Esophagus (tissue), 2 donors: ENCODE measurements at regions not wholly inside any gene's neighbourhood (a gene's known extent, or its start where the extent isn't known, plus 50 kb on each side); places are given as distances from the start of the nearest gene placed in this dataset.

Experiments
- H3K27ac ChIP-seq, 2 donors: one replicate each; pipeline ENCODE4 v1.5.1; 2013; ENCODE audit warnings: low read depth in 2 of 2, mild to moderate bottlenecking in 2 of 2, inconsistent platforms in 1 of 2, low read length in 1 of 2, moderate library complexity in 1 of 2
- H3K27me3 ChIP-seq, 2 donors: one replicate each; pipeline ENCODE4 v1.6.1; 2013; ENCODE audit warnings: low read length in 2 of 2, control low read depth in 1 of 2, mild to moderate bottlenecking in 1 of 2; ENCODE audit not compliant: insufficient read depth in 2 of 2, control insufficient read depth in 1 of 2
- H3K36me3 ChIP-seq, 2 donors: one replicate each; pipeline ENCODE4 v1.6.1; 2013; ENCODE audit warnings: low read length in 1 of 2; ENCODE audit not compliant: control insufficient read depth in 2 of 2, insufficient read depth in 2 of 2
- H3K4me1 ChIP-seq, 2 donors: one replicate each; pipeline ENCODE4 v1.6.1; 2013; ENCODE audit warnings: low read length in 1 of 2; ENCODE audit not compliant: control insufficient read depth in 2 of 2, insufficient read depth in 2 of 2
- H3K4me3 ChIP-seq, 2 donors: one replicate each; pipeline ENCODE4 v1.5.1; 2013; ENCODE audit warnings: low read length in 2 of 2, mild to moderate bottlenecking in 2 of 2, low read depth in 1 of 2, moderate library complexity in 1 of 2
- H3K9me3 ChIP-seq, 2 donors: one replicate each; pipeline ENCODE4 v1.6.1; 2013; ENCODE audit warnings: mild to moderate bottlenecking in 2 of 2, low read depth in 1 of 2, low read length in 1 of 2, moderate library complexity in 1 of 2; ENCODE audit not compliant: control insufficient read depth in 2 of 2, insufficient read depth in 1 of 2
- WGBS, 2 donors: extraction: QIAGEN DNeasy Blood & Tissue Kit; methylation state at CpG; one replicate each; pipeline ENCODE4 v1.1.7; 2013; 5-methylcytosine and 5-hydroxymethylcytosine counted together
- donor health status: healthy with polysubstance abuse.
- donor health status: Bipolar disorder and iron deficiency.

DNA sequence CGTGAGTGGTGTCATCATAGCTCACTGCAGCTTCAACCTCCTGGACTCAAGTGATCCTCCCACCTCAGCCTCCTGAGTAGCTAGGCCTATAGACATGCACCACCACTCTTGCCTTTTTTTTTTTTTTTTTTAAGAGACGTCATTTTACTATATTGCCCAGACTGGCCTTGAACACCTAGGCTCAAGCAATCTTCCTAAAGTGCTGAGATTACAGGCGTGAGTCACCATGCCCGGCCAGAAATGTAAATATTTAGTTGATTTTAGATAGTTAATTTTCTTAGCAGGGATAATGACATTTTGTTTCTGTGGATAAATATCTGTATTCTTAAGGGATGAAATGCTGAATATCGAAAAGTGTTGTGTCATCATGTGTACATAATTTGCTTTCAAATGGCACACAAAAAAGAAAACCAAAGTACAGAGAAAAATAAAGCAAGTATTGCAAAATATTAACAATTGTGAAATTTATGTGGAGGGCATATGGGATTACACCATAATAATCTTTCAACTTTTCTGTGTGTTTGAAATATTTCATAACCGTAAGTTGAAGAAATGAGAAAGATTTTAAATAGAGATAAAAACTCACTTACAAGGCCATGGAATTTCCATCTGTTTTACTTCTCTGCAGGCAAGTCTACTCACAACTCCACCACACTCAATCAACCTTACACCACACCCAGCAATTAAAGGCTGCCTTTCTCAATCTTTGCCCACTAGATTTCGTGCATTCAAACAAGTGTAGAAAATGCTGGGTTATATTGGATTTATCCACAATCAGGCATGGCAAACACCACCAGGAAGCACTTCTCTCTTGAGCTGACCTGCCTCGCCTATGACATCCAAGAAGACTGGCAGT is 93.7 kb downstream of the SPTSSA start:
- H3K4me1 ChIP-seq: peaks cover 2 to 5% of the 10 kb centered on the region in 2 donors
- H3K27me3 ChIP-seq: no peaks in the 10 kb centered on the region
- peak overlapping the region; percentile 0 to 28 for H3K27ac ChIP-seq

DNA sequence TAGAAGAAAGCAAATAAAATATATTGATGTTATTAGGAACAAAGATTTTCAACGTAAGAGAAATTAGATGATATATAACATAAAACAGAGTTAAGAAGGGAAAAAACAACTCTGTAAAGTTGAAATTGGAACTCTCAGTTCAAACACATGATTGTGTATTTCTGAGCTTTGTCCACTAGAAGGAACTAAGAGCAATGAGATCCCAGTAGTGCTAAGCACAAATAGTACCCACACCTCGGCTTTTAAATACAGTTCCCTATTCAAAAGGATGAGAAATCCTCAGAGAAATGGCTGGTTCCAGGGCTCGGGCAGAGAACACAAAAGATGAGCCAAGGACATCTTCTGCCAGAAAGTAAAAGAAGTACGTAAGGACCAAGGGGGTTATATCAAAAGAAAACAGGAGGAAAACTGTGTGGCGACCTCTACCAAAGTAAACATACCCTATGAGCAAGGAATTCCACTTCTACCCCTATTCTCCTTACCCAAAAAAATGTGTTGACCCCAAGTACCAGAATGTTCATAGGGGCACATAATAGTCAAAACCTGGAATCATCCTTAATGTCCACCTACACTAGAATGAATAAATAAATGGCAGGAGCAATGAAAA is 96.6 kb downstream of the SPTSSA start:
- Histone ChIP-seq H3K36me3 (no peaks in the 10 kb centered on the region), H3K9me3 (no peaks in the 10 kb centered on the region), H3K4me1 (peaks cover 2 to 6% of the 10 kb centered on the region in 2 donors), H3K27me3 (no peaks in the 10 kb centered on the region), H3K27ac (no peak overlapping the region), H3K4me3 (no peak overlapping the region)
- WGBS, 2 donors: 60% methylated on average over 5 of the region's 5 CpGs

More for the DNA sequence above, 93.7 kb downstream of the SPTSSA start:
- Histone ChIP-seq H3K9me3 (peaks cover 0 to 2% of the 10 kb centered on the region in 2 donors), H3K36me3 (no peaks in the 10 kb centered on the region), H3K4me3 (no peak overlapping the region)
- 40 to 51% methylated on average over 8 of the region's 8 CpGs for WGBS, 2 donors

DNA sequence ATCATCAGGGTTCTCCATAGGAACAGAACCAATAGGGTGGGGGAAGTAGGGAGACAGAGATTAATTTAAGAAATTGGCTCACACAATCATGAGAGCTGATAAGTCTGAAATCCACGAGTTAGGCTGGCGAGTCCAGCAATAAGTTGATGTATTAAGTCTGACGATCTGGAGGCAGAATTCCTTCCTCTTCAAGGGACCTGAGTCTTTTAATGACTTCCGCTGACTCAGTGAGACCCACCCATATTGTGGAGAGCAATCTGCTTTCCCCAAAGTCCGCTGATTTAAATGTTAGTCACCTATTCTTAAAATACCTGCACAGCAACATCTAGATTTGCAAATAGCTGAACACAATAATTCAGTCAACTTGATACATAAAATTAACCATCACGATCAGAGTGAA is 97.8 kb downstream of the SPTSSA start:
- Histone ChIP-seq H3K9me3 (no peaks in the 10 kb centered on the region), H3K4me1 (peaks cover 2 to 4% of the 10 kb centered on the region in 2 donors), H3K36me3 (no peaks in the 10 kb centered on the region), H3K4me3 (no peak overlapping the region), H3K27ac (no peak overlapping the region), H3K27me3 (no peaks in the 10 kb centered on the region)
- 72 to 73% methylated on average over 6 of the region's 6 CpGs for WGBS, 2 donors

DNA sequence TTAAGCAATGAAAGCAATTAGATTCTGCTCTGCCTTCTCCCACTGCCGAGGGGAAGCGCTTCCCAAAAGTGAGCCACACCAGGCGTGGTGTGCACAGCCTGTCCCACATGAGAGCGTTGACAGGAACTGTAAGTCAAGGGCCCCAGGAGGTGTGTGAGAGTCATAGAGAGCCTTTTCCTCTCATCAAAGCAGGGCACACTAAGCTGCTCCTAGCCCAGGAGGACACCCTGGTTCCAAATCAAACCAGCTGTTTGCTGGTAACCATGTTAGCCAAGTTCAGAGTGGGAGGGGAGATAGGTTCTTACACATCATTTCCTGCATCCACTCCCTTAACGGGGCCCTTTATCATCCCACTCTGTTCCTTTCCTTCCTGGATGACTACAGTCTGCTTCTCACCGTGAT is 98.3 kb downstream of the SPTSSA start:
- 65 to 73% methylated on average over 6 of the region's 6 CpGs for WGBS, 2 donors
- peaks cover 2 to 4% of the 10 kb centered on the region in 2 donors for H3K4me1 ChIP-seq
- H3K9me3 ChIP-seq: no peaks in the 10 kb centered on the region
- H3K27ac ChIP-seq: peak overlapping the region in 1 of 2 donors; percentile 37
- no peaks in the 10 kb centered on the region for H3K27me3 ChIP-seq
- H3K36me3 ChIP-seq: no peaks in the 10 kb centered on the region
- no peak overlapping the region for H3K4me3 ChIP-seq

DNA sequence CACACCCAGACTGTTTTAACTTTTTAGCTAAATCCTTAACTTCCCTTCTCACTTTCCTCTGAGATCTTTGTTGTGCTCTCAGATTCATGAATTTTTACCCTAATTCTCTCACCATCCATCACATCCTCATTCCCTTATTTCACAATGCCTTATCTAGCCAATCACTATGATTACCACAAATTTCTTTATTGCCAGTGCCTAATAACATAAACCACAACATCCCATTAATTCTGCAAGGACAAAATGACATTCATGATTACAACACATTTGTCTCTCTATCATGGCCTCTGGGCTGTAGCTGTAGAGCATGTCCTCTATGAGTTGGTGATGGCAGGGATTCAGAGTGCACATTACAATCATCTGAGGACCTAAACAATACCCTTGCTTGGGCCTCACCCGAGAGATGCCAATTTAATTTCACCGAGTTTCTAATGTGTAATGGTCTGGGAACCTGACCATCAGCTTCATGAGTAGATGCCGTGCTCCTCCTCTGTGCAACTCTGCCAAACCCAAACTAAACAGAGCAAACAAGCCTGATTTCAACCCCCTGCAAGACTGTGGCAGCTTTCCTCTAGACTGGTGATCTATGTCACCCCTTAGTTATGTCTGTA is 99.3 kb downstream of the SPTSSA start:
- no peaks in the 10 kb centered on the region for H3K9me3 ChIP-seq
- H3K4me1 ChIP-seq: peaks cover 2 to 4% of the 10 kb centered on the region in 2 donors
- 85 to 86% methylated on average over 3 of the region's 3 CpGs for WGBS, 2 donors
- no peak overlapping the region for H3K27ac ChIP-seq
- no peak overlapping the region for H3K4me3 ChIP-seq
- H3K27me3 ChIP-seq: no peaks in the 10 kb centered on the region
- H3K36me3 ChIP-seq: no peaks in the 10 kb centered on the region

DNA sequence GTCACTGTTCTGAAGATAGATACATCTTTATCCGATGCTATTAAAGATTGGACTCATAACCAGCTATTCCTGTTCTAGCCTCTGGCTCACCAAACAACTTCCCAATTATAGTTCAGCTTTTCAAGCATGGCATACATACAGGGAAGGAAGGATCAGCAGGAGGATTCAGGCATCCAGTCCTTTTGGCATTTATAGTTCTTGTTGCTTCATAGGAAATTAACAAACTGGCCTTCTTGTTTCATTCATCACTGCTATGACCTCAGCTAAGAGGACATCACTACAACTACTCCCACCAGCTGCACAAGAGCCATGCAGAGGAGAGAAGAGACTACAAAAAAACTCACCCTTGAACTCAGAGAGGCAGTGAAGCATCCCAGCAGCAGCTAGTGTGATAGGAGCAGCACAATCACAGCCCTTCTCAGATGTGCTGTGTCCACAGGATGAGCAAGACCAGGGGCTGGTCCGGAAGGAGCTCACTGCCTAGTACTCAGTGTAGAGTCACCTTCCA is 100.5 kb downstream of the SPTSSA start:
- 57 to 67% methylated on average over 2 of the region's 2 CpGs for WGBS, 2 donors
- H3K36me3 ChIP-seq: no peaks in the 10 kb centered on the region
- peak overlapping the region in 1 of 2 donors; percentile 5 for H3K27ac ChIP-seq
- no peak overlapping the region for H3K4me3 ChIP-seq
- H3K9me3 ChIP-seq: no peaks in the 10 kb centered on the region
- peaks cover 2 to 4% of the 10 kb centered on the region in 2 donors for H3K4me1 ChIP-seq
- no peaks in the 10 kb centered on the region for H3K27me3 ChIP-seq

DNA sequence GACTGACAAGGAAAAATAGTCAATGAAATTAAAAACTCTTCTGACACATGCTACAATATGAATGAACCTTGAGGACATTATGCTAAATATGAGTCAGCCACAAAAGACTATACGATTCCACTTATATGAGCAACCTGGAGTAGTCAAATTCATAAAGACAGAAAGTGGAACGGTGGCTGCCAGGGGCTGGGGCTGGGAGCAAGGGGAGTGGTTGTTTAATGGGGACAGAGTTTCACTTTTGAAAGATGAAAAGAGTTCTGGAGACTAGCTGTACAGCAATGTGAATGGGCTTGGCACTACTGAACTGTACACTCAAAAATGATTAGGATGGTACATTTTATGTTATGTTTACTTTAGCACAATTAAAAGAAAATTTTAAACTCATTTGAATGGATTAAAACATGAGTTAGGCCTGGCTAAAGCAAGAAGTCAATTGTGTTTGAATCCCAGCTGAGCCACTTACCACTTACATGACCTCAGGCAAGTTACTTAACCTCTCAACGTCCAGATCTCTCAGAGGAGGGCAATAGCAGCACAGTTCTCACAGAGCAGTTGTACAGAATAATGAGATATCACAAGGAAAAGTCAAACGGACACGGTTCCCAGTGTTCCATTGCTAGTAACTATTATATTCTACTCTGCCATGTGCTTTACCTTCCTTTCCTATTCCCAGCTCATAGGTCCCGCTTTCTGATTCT is 102.5 kb downstream of the SPTSSA start:
- WGBS, 2 donors: 35 to 51% methylated on average over 6 of the region's 6 CpGs
- no peaks in the 10 kb centered on the region for H3K27me3 ChIP-seq
- no peaks in the 10 kb centered on the region for H3K36me3 ChIP-seq
- no peak overlapping the region for H3K27ac ChIP-seq
- no peak overlapping the region for H3K4me3 ChIP-seq
- no peaks in the 10 kb centered on the region for H3K9me3 ChIP-seq
- H3K4me1 ChIP-seq: peaks cover 2 to 4% of the 10 kb centered on the region in 2 donors

DNA sequence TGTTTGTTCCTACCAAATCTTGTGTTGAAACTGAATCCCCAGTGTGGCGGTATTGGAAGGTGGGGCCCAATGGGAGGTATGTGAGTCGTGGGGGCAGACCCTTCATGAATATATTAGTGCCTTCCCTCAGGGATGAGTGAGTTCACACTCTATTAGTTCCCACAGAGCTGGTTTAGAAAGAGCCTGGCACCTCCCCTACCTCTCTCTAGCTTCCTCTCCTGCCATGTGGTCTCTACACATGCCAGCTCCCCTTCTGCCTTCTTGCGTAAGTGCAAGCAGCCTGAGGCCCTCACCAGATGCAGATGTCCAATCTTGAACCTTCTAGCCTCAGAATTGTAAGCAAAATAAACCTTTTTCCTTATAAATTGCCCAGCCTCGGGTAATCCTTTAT is 105.8 kb downstream of the SPTSSA start:
- Histone ChIP-seq H3K4me3 (no peak overlapping the region), H3K4me1 (no peaks in the 10 kb centered on the region), H3K36me3 (no peaks in the 10 kb centered on the region), H3K27me3 (no peaks in the 10 kb centered on the region), H3K9me3 (no peaks in the 10 kb centered on the region), H3K27ac (peak overlapping the region in 1 of 2 donors; percentile 49)
- 53 to 64% methylated on average over 4 of the region's 4 CpGs for WGBS, 2 donors

DNA sequence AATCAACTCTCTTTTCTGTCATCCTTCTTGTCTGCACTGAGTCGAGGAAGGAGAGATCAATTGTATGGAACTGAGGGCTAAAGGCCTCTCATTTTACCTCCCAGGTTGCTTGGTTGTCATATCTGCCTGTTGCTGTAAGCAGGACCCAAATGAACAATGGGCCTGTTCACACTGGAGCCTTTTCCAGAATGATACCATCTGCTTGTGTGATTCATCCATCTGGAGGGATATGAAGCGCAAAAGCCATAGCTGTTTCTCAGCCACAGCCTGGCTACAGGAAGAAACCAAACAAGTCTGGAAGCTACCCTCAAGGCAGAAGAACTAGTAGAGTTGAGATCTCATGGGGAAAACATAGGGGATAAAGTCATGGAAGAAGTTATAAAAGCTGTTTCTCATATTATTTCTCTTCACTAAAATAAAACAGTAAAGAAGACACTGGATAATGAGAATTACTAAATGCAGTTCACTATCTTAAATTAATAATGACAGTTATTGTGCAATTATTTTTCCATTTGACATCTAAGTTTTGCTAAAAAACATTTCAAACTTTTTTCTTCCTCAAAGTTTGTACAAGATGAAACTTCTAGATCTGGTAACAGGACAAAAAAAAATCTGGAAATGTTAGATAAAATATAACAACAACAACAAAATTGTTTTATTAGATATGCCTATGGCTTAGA is 106.3 kb downstream of the SPTSSA start:
- Histone ChIP-seq H3K9me3 (no peaks in the 10 kb centered on the region), H3K4me3 (no peak overlapping the region), H3K27me3 (no peaks in the 10 kb centered on the region), H3K36me3 (no peaks in the 10 kb centered on the region), H3K27ac (peak overlapping the region; percentile 41 to 49), H3K4me1 (no peaks in the 10 kb centered on the region)
- 39 to 54% methylated on average over 2 of the region's 2 CpGs for WGBS, 2 donors
